ENCODE measurements at regions not wholly inside any gene's neighbourhood (a gene's known extent, or its start where the extent isn't known, plus 50 kb on each side); places are given as distances from the start of the nearest gene placed in this dataset.

GRCh38 chr20:22499515-22500166 is 84.7 kb downstream of the FOXA2 start:
- Histone ChIP-seq H3K4me1 (replicated peaks in 1 of 2) (no peaks in the 10 kb centered on the region), H3K27ac (no peak overlapping the region), H3K9me3 (replicated peaks in 1 of 3) (no peaks in the 10 kb centered on the region), H3K27me3 (no peaks in the 10 kb centered on the region), H3K4me3 (no peak overlapping the region), H3K36me3 (replicated peaks in 1 of 2) (no peaks in the 10 kb centered on the region)
- intact Hi-C loops (cut with DNase I), result no loop called here
- no peak for TF ChIP-seq POLR2A (IDR thresholded peaks at IDR 0.05)
- no peak for TF ChIP-seq CTCF (IDR thresholded peaks at IDR 0.05)
- 40 to 68% (median 64%) methylated on average over 1 to 10 of the region's 10 CpGs for WGBS, 4 donors
- DNase-seq, result no peak

GRCh38 chr20:22496817-22497216 is 87.6 kb downstream of the FOXA2 start:
- no peak for TF ChIP-seq CTCF (IDR thresholded peaks at IDR 0.05)
- no peak for TF ChIP-seq POLR2A (IDR thresholded peaks at IDR 0.05)
- H3K36me3 ChIP-seq (replicated peaks in 1 of 2), result no peaks in the 10 kb centered on the region
- 65 to 77% (median 71%) methylated on average over 3 of the region's 3 CpGs for WGBS, 4 donors

GRCh38 chr20:22495789-22496188 is 88.6 kb downstream of the FOXA2 start:
- 56 to 60% (median 58%) methylated on average over 2 of the region's 2 CpGs for WGBS, 4 donors
- Histone ChIP-seq H3K27me3 (peaks cover 5% of the 10 kb centered on the region), H3K4me1 (replicated peaks in 1 of 2) (no peaks in the 10 kb centered on the region), H3K36me3 (replicated peaks in 1 of 2) (no peaks in the 10 kb centered on the region), H3K27ac (no peak overlapping the region), H3K4me3 (no peak overlapping the region), H3K9me3 (replicated peaks in 1 of 3) (no peaks in the 10 kb centered on the region)
- intact Hi-C loops (cut with DNase I), result no loop called here
- TF ChIP-seq CTCF (IDR thresholded peaks at IDR 0.05) (no peak), POLR2A (IDR thresholded peaks at IDR 0.05) (no peak)
- DNase-seq, result no peak

More at GRCh38 chr20:22496817-22497216, 87.6 kb downstream of the FOXA2 start:
- Histone ChIP-seq H3K4me3 (no peak overlapping the region), H3K4me1 (replicated peaks in 1 of 2) (no peaks in the 10 kb centered on the region), H3K27ac (no peak overlapping the region), H3K27me3 (no peaks in the 10 kb centered on the region), H3K9me3 (replicated peaks in 1 of 3) (no peaks in the 10 kb centered on the region)
- no peak for DNase-seq
- intact Hi-C loops (cut with DNase I), result no loop called here

- intact Hi-C loops (cut with DNase I), result no loop called here
- no peaks in the 10 kb centered on the region for H3K36me3 ChIP-seq (replicated peaks in 1 of 2)
- 68 to 85% (median 81%) methylated on average over 1 to 2 of the region's 2 CpGs for WGBS, 4 donors
- peaks cover 12% of the 10 kb centered on the region for H3K27me3 ChIP-seq
- no peaks in the 10 kb centered on the region for H3K9me3 ChIP-seq (replicated peaks in 1 of 3)
- no peak overlapping the region for H3K4me3 ChIP-seq
- no peak overlapping the region for H3K27ac ChIP-seq
- DNase-seq, result no peak
- no peaks in the 10 kb centered on the region for H3K4me1 ChIP-seq (replicated peaks in 1 of 2)
- TF ChIP-seq CTCF (IDR thresholded peaks at IDR 0.05), result no peak
- TF ChIP-seq POLR2A (IDR thresholded peaks at IDR 0.05), result no peak
Measured at GRCh38 chr20:22495172-22495571, 89.2 kb downstream of the FOXA2 start.
